ENCODE measurements at regions not wholly inside any gene's neighbourhood (a gene's known extent, or its start where the extent isn't known, plus 50 kb on each side); places are given as distances from the start of the nearest gene placed in this dataset.

GRCh38 chr17:5819921-5820685, 235.8 kb upstream of the NLRP1 start:
- no peaks in the 10 kb centered on the region for H3K36me3 Mint-ChIP-seq (ENCODE audit: insufficient read depth)
- no peak for ATAC-seq
- H3K4me1 Mint-ChIP-seq (ENCODE audit: low read depth) = no peaks in the 10 kb centered on the region
- H3K27me3 Mint-ChIP-seq (ENCODE audit: low read depth) = peaks cover 38% of the 10 kb centered on the region
- no peak overlapping the region for H3K4me3 Mint-ChIP-seq
- no peaks in the 10 kb centered on the region for H3K9me3 Mint-ChIP-seq
- no peak for DNase-seq

GRCh38 chr17:5820721-5821456, 236.6 kb upstream of the NLRP1 start:
- Mint-ChIP-seq H3K4me1 (ENCODE audit: low read depth) (no peaks in the 10 kb centered on the region), H3K4me3 (no peak overlapping the region), H3K9me3 (no peaks in the 10 kb centered on the region), H3K27me3 (ENCODE audit: low read depth) (peaks cover 35% of the 10 kb centered on the region), H3K36me3 (ENCODE audit: insufficient read depth) (no peaks in the 10 kb centered on the region)
- no peak for ATAC-seq
- DNase-seq = no peak

- peaks cover 30% of the 10 kb centered on the region for H3K27me3 Mint-ChIP-seq (ENCODE audit: low read depth)
- no peak for ATAC-seq
Measured at GRCh38 chr17:5821803-5822202, 237.5 kb upstream of the NLRP1 start.

GRCh38 chr17:5822281-5823060, 238.2 kb upstream of the NLRP1 start:
- ATAC-seq = no peak
- H3K27me3 Mint-ChIP-seq (ENCODE audit: low read depth) = peaks cover 30% of the 10 kb centered on the region

More at GRCh38 chr17:5821803-5822202, 237.5 kb upstream of the NLRP1 start:
- Mint-ChIP-seq H3K4me3 (no peak overlapping the region), H3K36me3 (ENCODE audit: insufficient read depth) (no peaks in the 10 kb centered on the region), H3K9me3 (peaks cover under 1% of the 10 kb centered on the region), H3K4me1 (ENCODE audit: low read depth) (no peaks in the 10 kb centered on the region)
- DNase-seq = no peak

GRCh38 chr17:5823219-5823618, 238.9 kb upstream of the NLRP1 start:
- no peak for ATAC-seq
- no peaks in the 10 kb centered on the region for H3K4me1 Mint-ChIP-seq (ENCODE audit: low read depth)

More at GRCh38 chr17:5822281-5823060, 238.2 kb upstream of the NLRP1 start:
- Mint-ChIP-seq H3K4me1 (ENCODE audit: low read depth) (no peaks in the 10 kb centered on the region), H3K36me3 (ENCODE audit: insufficient read depth) (no peaks in the 10 kb centered on the region), H3K9me3 (peaks cover 4% of the 10 kb centered on the region), H3K4me3 (no peak overlapping the region)
- DNase-seq = no peak

GRCh38 chr17:5825717-5826330, 241.5 kb upstream of the NLRP1 start:
- Mint-ChIP-seq H3K4me3 (no peak overlapping the region), H3K9me3 (peaks cover 4% of the 10 kb centered on the region), H3K4me1 (ENCODE audit: low read depth) (no peaks in the 10 kb centered on the region), H3K27me3 (ENCODE audit: low read depth) (peaks cover 21% of the 10 kb centered on the region), H3K36me3 (ENCODE audit: insufficient read depth) (no peaks in the 10 kb centered on the region)
- DNase-seq = no peak
- no peak for ATAC-seq

More at GRCh38 chr17:5823219-5823618, 238.9 kb upstream of the NLRP1 start:
- H3K27me3 Mint-ChIP-seq (ENCODE audit: low read depth) = peaks cover 23% of the 10 kb centered on the region
- DNase-seq = no peak
- H3K9me3 Mint-ChIP-seq = peaks cover 4% of the 10 kb centered on the region
- no peak overlapping the region for H3K4me3 Mint-ChIP-seq
- H3K36me3 Mint-ChIP-seq (ENCODE audit: insufficient read depth) = no peaks in the 10 kb centered on the region

GRCh38 chr17:5826384-5826783, 242.1 kb upstream of the NLRP1 start:
- ATAC-seq = no peak
- DNase-seq = no peak
- Mint-ChIP-seq H3K4me3 (no peak overlapping the region), H3K36me3 (ENCODE audit: insufficient read depth) (no peaks in the 10 kb centered on the region), H3K9me3 (peaks cover 4% of the 10 kb centered on the region), H3K4me1 (ENCODE audit: low read depth) (no peaks in the 10 kb centered on the region), H3K27me3 (ENCODE audit: low read depth) (peaks cover 17% of the 10 kb centered on the region)

GRCh38 chr17:5830921-5831320, 239.3 kb upstream of the WSCD1 start:
- no peaks in the 10 kb centered on the region for H3K36me3 Mint-ChIP-seq (ENCODE audit: insufficient read depth)
- peaks cover 7% of the 10 kb centered on the region for H3K27me3 Mint-ChIP-seq (ENCODE audit: low read depth)
- H3K4me3 Mint-ChIP-seq = no peak overlapping the region
- DNase-seq (no peak), ATAC-seq (no peak)
- peaks cover 11% of the 10 kb centered on the region for H3K4me1 Mint-ChIP-seq (ENCODE audit: low read depth)
- H3K9me3 Mint-ChIP-seq = peaks cover 4% of the 10 kb centered on the region

- ATAC-seq (no peak), DNase-seq (no peak)
- Mint-ChIP-seq H3K36me3 (ENCODE audit: insufficient read depth) (no peaks in the 10 kb centered on the region), H3K9me3 (no peaks in the 10 kb centered on the region), H3K4me1 (ENCODE audit: low read depth) (peaks cover 11% of the 10 kb centered on the region), H3K4me3 (no peak overlapping the region), H3K27me3 (ENCODE audit: low read depth) (peaks cover 3% of the 10 kb centered on the region)
Measured at GRCh38 chr17:5832886-5833285, 237.3 kb upstream of the WSCD1 start.

GRCh38 chr17:5837055-5837491, 233.1 kb upstream of the WSCD1 start:
- no peak for ATAC-seq

GRCh38 chr17:5838661-5839300, 231.4 kb upstream of the WSCD1 start:
- H3K4me1 Mint-ChIP-seq (ENCODE audit: low read depth) = peaks cover 4% of the 10 kb centered on the region
- no peak overlapping the region for H3K4me3 Mint-ChIP-seq
- H3K36me3 Mint-ChIP-seq (ENCODE audit: insufficient read depth) = no peaks in the 10 kb centered on the region
- H3K9me3 Mint-ChIP-seq = no peaks in the 10 kb centered on the region
- H3K27me3 Mint-ChIP-seq (ENCODE audit: low read depth) = no peaks in the 10 kb centered on the region
- ATAC-seq (no peak), DNase-seq (no peak)

More at GRCh38 chr17:5837055-5837491, 233.1 kb upstream of the WSCD1 start:
- Mint-ChIP-seq H3K4me1 (ENCODE audit: low read depth) (peaks cover 10% of the 10 kb centered on the region), H3K27me3 (ENCODE audit: low read depth) (no peaks in the 10 kb centered on the region), H3K9me3 (no peaks in the 10 kb centered on the region), H3K36me3 (ENCODE audit: insufficient read depth) (no peaks in the 10 kb centered on the region), H3K4me3 (no peak overlapping the region)
- no peak for DNase-seq

- DNase-seq (no peak), ATAC-seq (no peak)
- Mint-ChIP-seq H3K4me1 (ENCODE audit: low read depth) (no peaks in the 10 kb centered on the region), H3K27me3 (ENCODE audit: low read depth) (no peaks in the 10 kb centered on the region), H3K4me3 (no peak overlapping the region), H3K36me3 (ENCODE audit: insufficient read depth) (no peaks in the 10 kb centered on the region), H3K9me3 (no peaks in the 10 kb centered on the region)
Measured at GRCh38 chr17:5840811-5841446, 229.2 kb upstream of the WSCD1 start.

GRCh38 chr17:5841862-5842261, 228.3 kb upstream of the WSCD1 start:
- Mint-ChIP-seq H3K36me3 (ENCODE audit: insufficient read depth) (no peaks in the 10 kb centered on the region), H3K4me1 (ENCODE audit: low read depth) (no peaks in the 10 kb centered on the region), H3K9me3 (no peaks in the 10 kb centered on the region), H3K4me3 (no peak overlapping the region), H3K27me3 (ENCODE audit: low read depth) (no peaks in the 10 kb centered on the region)
- DNase-seq (no peak), ATAC-seq (no peak)

Measured in activated T-cell treated with anti-CD3 and anti-CD28 coated beads, Interleukin-2, amount 50 U/mL, for 4 hours (primary cell).